ENCODE measurements at regions not wholly inside any gene's neighbourhood (a gene's known extent, or its start where the extent isn't known, plus 50 kb on each side); places are given as distances from the start of the nearest gene placed in this dataset.
"Not testable (repeated sequence)": the region's sequence is repeated elsewhere in the genome, so short reads cannot be mapped to it uniquely, and the experiment has no call there.

DNA sequence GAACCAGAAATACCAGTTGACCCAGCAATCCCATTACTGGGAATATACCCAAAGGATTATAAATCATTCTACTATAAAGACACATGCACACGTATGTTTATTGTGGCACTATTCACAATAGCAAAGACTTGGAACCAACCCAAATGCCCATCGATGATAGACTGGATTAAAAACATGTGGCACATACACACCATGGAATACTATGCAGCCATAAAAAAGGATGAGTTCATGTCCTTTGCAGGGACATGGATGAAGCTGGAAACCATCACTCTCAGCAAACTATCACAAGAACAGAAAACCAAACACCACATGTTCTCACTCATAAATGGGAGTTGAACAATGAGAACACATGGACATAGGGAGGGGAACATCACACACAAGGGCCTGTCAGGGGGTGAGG is 86.2 kb upstream of the SETMAR start:
- not testable (repeated sequence) for H3K4me1 ChIP-seq (ENCODE audit: insufficient read depth, low read length, poor library complexity, severe bottlenecking)

DNA sequence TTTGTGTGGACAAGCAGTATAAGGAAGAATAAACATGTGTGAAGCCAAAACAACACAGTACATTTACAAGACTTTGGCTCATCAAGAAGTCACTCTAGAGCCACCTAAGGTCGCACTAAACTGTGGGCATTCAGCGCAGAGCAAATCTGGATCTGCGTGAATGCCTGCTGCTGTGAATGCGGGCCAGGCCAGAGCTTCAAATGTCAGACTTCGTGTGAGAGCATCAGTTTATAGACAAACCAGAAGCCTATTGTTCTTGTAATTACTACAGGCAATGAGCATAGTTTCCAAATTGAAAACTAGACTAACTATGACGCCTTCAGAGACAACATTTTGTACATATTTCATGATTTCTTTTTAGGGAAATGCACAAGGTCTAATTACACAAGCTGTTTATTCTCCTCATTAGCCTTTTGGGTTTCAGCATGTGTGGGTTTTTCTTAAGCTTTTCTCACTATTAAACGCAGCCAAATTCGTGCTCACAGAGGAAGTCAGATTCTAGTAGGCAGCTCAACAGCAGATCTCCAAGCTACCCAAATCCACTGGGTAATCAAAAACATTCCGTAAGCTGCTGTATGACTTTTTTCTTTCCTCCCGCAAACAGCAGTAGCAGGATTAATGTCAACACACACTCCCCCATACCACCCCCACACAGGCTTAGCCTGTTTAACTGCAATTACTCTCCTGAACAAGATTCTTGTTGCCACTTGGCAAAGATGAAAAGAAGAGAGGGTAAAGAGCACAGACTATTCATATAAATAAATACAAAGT is 84.5 kb upstream of the SETMAR start:
- CTCF ChIA-PET (ENCODE audit: unreplicated experiment), result interaction anchor here (0.6 kb wide), 1 partner anchor 371 kb away, joined by 3 read pairs; no protein-coding TSS in a partner anchor
- Histone ChIP-seq H3K79me2 (ENCODE audit: insufficient read depth, low read depth, low read length) (no peaks in the 10 kb centered on the region), H3K4me1 (ENCODE audit: insufficient read depth, low read length, poor library complexity, severe bottlenecking) (no peaks in the 10 kb centered on the region), H3K27ac (ENCODE audit: low read depth, low read length, poor library complexity, severe bottlenecking) (no peak overlapping the region), H3K9me3 (ENCODE audit: low read length) (no peaks in the 10 kb centered on the region), H3K4me2 (ENCODE audit: low read length) (no peak overlapping the region), H3K9me2 (ENCODE audit: insufficient read depth, low read length) (no peaks in the 10 kb centered on the region), H3K36me3 (ENCODE audit: insufficient read depth, low read length) (no peaks in the 10 kb centered on the region), H4K20me1 (ENCODE audit: insufficient read depth, low read length) (no peaks in the 10 kb centered on the region), H3K4me3 (ENCODE audit: low read depth, low read length, poor library complexity, severe bottlenecking) (no peak overlapping the region), H2AFZ (ENCODE audit: low read length) (no peak overlapping the region)
- no peak for DNase-seq (ENCODE audit: low spot score)
- BruUV-seq (replicated peaks), result no TSS peak
- intact Hi-C loops (cut with micrococcal nuclease; ENCODE audit: unreplicated experiment), result no loop called here
- no peak for TF ChIP-seq EZH2phosphoT487 (IDR thresholded peaks at IDR 0.05; ENCODE audit: borderline replicate concordance, low read depth, low read length)
- TF ChIP-seq, protein P1, sequence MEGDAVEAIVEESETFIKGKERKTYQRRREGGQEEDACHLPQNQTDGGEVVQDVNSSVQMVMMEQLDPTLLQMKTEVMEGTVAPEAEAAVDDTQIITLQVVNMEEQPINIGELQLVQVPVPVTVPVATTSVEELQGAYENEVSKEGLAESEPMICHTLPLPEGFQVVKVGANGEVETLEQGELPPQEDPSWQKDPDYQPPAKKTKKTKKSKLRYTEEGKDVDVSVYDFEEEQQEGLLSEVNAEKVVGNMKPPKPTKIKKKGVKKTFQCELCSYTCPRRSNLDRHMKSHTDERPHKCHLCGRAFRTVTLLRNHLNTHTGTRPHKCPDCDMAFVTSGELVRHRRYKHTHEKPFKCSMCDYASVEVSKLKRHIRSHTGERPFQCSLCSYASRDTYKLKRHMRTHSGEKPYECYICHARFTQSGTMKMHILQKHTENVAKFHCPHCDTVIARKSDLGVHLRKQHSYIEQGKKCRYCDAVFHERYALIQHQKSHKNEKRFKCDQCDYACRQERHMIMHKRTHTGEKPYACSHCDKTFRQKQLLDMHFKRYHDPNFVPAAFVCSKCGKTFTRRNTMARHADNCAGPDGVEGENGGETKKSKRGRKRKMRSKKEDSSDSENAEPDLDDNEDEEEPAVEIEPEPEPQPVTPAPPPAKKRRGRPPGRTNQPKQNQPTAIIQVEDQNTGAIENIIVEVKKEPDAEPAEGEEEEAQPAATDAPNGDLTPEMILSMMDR (conservative IDR thresholded peaks at IDR 0.05; ENCODE audit: low read length), result no peak
- POLR2A ChIA-PET, result no interaction called here

More for the DNA sequence above, 86.2 kb upstream of the SETMAR start:
- BruUV-seq (replicated peaks); CTCF ChIA-PET (ENCODE audit: unreplicated experiment); H3K9me2 ChIP-seq (ENCODE audit: insufficient read depth, low read length); DNase-seq (ENCODE audit: low spot score); H2AFZ ChIP-seq (ENCODE audit: low read length); H3K4me2 ChIP-seq (ENCODE audit: low read length); H3K27ac ChIP-seq (ENCODE audit: low read depth, low read length, poor library complexity, severe bottlenecking); H3K79me2 ChIP-seq (ENCODE audit: insufficient read depth, low read depth, low read length); H3K9me3 ChIP-seq (ENCODE audit: low read length); intact Hi-C loops (cut with micrococcal nuclease; ENCODE audit: unreplicated experiment); H3K4me3 ChIP-seq (ENCODE audit: low read depth, low read length, poor library complexity, severe bottlenecking); H3K36me3 ChIP-seq (ENCODE audit: insufficient read depth, low read length); H4K20me1 ChIP-seq (ENCODE audit: insufficient read depth, low read length): not testable (repeated sequence)
- POLR2A ChIA-PET, result interaction anchor here (0.6 kb wide), 1 partner anchor 9 kb away, joined by 3 read pairs; no protein-coding TSS in a partner anchor

DNA sequence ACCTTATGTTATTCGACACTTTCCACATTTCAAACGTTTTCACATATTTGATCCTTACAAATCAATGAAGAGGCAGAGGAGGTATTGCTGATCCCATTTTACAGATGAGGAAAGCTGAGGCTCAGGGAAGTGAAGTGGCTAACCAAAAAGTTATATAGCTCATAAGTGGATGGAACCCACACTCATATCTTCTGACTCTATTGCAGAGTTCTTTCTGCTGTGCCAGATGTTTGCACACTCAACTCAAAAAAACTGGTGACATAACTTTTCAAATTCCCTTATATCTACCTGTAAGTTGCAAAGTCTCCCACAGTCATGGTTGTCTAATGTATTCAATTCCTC is 84.0 kb upstream of the SETMAR start:
- no TSS peak for BruUV-seq (replicated peaks)
- DNase-seq (ENCODE audit: low spot score), result no peak
- intact Hi-C loops (cut with micrococcal nuclease; ENCODE audit: unreplicated experiment), result no loop called here
- Histone ChIP-seq H3K9me3 (ENCODE audit: low read length) (no peaks in the 10 kb centered on the region), H3K27ac (ENCODE audit: low read depth, low read length, poor library complexity, severe bottlenecking) (no peak overlapping the region), H3K4me2 (ENCODE audit: low read length) (no peak overlapping the region), H2AFZ (ENCODE audit: low read length) (no peak overlapping the region), H3K4me3 (ENCODE audit: low read depth, low read length, poor library complexity, severe bottlenecking) (no peak overlapping the region), H3K4me1 (ENCODE audit: insufficient read depth, low read length, poor library complexity, severe bottlenecking) (no peaks in the 10 kb centered on the region), H3K79me2 (ENCODE audit: insufficient read depth, low read depth, low read length) (no peaks in the 10 kb centered on the region), H3K36me3 (ENCODE audit: insufficient read depth, low read length) (no peaks in the 10 kb centered on the region), H4K20me1 (ENCODE audit: insufficient read depth, low read length) (no peaks in the 10 kb centered on the region), H3K9me2 (ENCODE audit: insufficient read depth, low read length) (no peaks in the 10 kb centered on the region)
- TF ChIP-seq EZH2phosphoT487 (IDR thresholded peaks at IDR 0.05; ENCODE audit: borderline replicate concordance, low read depth, low read length), result no peak
- TF ChIP-seq, protein P1 (conservative IDR thresholded peaks at IDR 0.05; ENCODE audit: low read length), result no peak
- CTCF ChIA-PET (ENCODE audit: unreplicated experiment), result no interaction called here
- POLR2A ChIA-PET, result no interaction called here
